Endothelial cell of umbilical vein (primary cell): ENCODE measurements at regions not wholly inside any gene's neighbourhood (a gene's known extent, or its start where the extent isn't known, plus 50 kb on each side); places are given as distances from the start of the nearest gene placed in this dataset.

ENCODE experiments used
- BruUV-seq: library from RNA; stranded (reverse); fragments of 400-500 nt; replicated peaks from 2 replicates; lab custom pipeline; 2021; lab: Mats Ljungman, UMichigan
- CTCF ChIA-PET: fragments of 300-600, 350-600 bp; sonication (Branson Sonifier 250); formaldehyde crosslinking; loops from one replicate; lab custom pipeline; 2021; ENCODE audit warnings: antibody characterized with exemption, inconsistent platforms; lab: Charles Lee
- POLR2A ChIA-PET: fragments of 300-600, 350-600 bp; sonication (Branson Sonifier 250); formaldehyde crosslinking; loops from one replicate; lab custom pipeline; 2021; ENCODE audit warnings: antibody characterized with exemption, inconsistent platforms; lab: Charles Lee
- DNase-seq: peaks from one replicate; pipeline ENCODE4 v3.0.0-alpha.2; 2011; ENCODE audit warnings: low read depth, low spot score
- FAIRE-seq: peaks from 2 replicates; lab custom pipeline; 2011; peaks lifted over from hg19 to GRCh38; lab: Jason Lieb, UNC
- H2AFZ ChIP-seq: 2 replicates; pipeline ENCODE4 v1.6.0; 2012; ENCODE audit warnings: low read depth, low read length, control low read depth, inconsistent platforms
- H3K27ac ChIP-seq: 2 replicates; pipeline ENCODE4 v1.5.1; 2011; ENCODE audit warnings: low read depth, mild to moderate bottlenecking, control low read depth, low read length, moderate library complexity; ENCODE audit not compliant: insufficient read depth
- H3K27me3 ChIP-seq, 2 experiments: 2 replicates each; pipeline versions ENCODE4 v1.6.0 to v1.6.1; 2011; ENCODE audit warnings: low read length in 2 of 2, mixed read lengths in 1 of 2; ENCODE audit not compliant: control insufficient read depth in 2 of 2, insufficient read depth in 2 of 2
- H3K36me3 ChIP-seq, 2 experiments: 2 replicates in 1 of 2; 3 replicates in 1 of 2; pipeline ENCODE4 v1.5.1; 2011; ENCODE audit warnings: low read length in 2 of 2, mild to moderate bottlenecking in 1 of 2, moderate library complexity in 1 of 2; ENCODE audit not compliant: control insufficient read depth in 2 of 2, insufficient read depth in 2 of 2; ENCODE audit errors: extremely low read depth in 1 of 2
- H3K4me1 ChIP-seq: 3 replicates; pipeline ENCODE4 v1.5.1; 2011; ENCODE audit warnings: mild to moderate bottlenecking, low read length; ENCODE audit not compliant: control insufficient read depth, insufficient read depth; ENCODE audit errors: extremely low read depth
- H3K4me2 ChIP-seq: 2 replicates; pipeline ENCODE4 v1.6.1; 2011; ENCODE audit warnings: low read length, control low read depth, mixed read lengths; ENCODE audit not compliant: insufficient read depth
- H3K4me3 ChIP-seq, 3 experiments: fragments of 200-600 bp in 1 of 3; sonication (generic), shearing (Covaris generic) in 1 of 3; replicated peaks in 1 of 3; 2 replicates each; pipeline ENCODE4 v1.5.1; 2011 to 2016; ENCODE audit warnings: control low read depth in 3 of 3, low read length in 3 of 3, mild to moderate bottlenecking in 2 of 3, inconsistent platforms in 1 of 3, low read depth in 1 of 3, moderate library complexity in 1 of 3; ENCODE audit not compliant: insufficient read depth in 1 of 3
- H3K79me2 ChIP-seq: 2 replicates; pipeline ENCODE4 v1.6.0; 2012; ENCODE audit warnings: low read length, inconsistent platforms; ENCODE audit not compliant: control insufficient read depth, insufficient read depth
- H3K9ac ChIP-seq: replicated peaks from 2 replicates; pipeline ENCODE3; 2011; ENCODE audit warnings: low read length, control low read depth; ENCODE audit not compliant: insufficient read depth; ENCODE audit errors: extremely low read depth
- H3K9me1 ChIP-seq: replicated peaks from 3 replicates; pipeline ENCODE4 v1.6.0; 2011; ENCODE audit warnings: mild to moderate bottlenecking, low read length; ENCODE audit not compliant: control insufficient read depth, insufficient read depth; ENCODE audit errors: extremely low read depth
- H3K9me3 ChIP-seq: replicated peaks from 2 replicates; pipeline ENCODE4 v1.5.1; 2012; ENCODE audit warnings: low read length, inconsistent platforms; ENCODE audit not compliant: control insufficient read depth, insufficient read depth
- H4K20me1 ChIP-seq: replicated peaks from 2 replicates; pipeline ENCODE3; 2011; ENCODE audit warnings: mild to moderate bottlenecking, low read length; ENCODE audit not compliant: control insufficient read depth, insufficient read depth; ENCODE audit errors: extremely low read depth
- CTCF ChIP-seq, 2 donors: IDR thresholded peaks; 1 replicate in 1 of 2; 2 replicates in 1 of 2; pipeline ENCODE4 v1.5.1; 2011; ENCODE audit warnings: low read length in 2 of 2, mild to moderate bottlenecking in 2 of 2, moderate library complexity in 2 of 2, control low read depth in 1 of 2, inconsistent platforms in 1 of 2, low read depth in 1 of 2; ENCODE audit not compliant: insufficient read depth in 1 of 2; ENCODE audit errors: extremely low read depth in 1 of 2
- EZH2 ChIP-seq: IDR thresholded peaks from 2 replicates; pipeline ENCODE4 v1.6.1; 2012; ENCODE audit warnings: borderline replicate concordance, low read depth, mild to moderate bottlenecking, moderate library complexity, low read length, inconsistent platforms; ENCODE audit not compliant: severe bottlenecking
- FOS ChIP-seq: IDR thresholded peaks from 2 replicates; pipeline ENCODE4 v1.6.1; 2011; ENCODE audit warnings: mild to moderate bottlenecking, low read length, moderate library complexity, borderline replicate concordance; ENCODE audit not compliant: insufficient read depth
- GATA2 ChIP-seq: IDR thresholded peaks from 2 replicates; pipeline ENCODE4 v1.7.0; 2011; ENCODE audit warnings: low read depth, mild to moderate bottlenecking, moderate library complexity, mixed read lengths, low read length; ENCODE audit not compliant: insufficient read length, insufficient read depth
- JUN ChIP-seq: IDR thresholded peaks from 2 replicates; pipeline ENCODE4 v1.6.1; 2011; ENCODE audit warnings: borderline replicate concordance, low read depth; ENCODE audit not compliant: insufficient read length, insufficient read depth
- MAX ChIP-seq: IDR thresholded peaks from 2 replicates; pipeline ENCODE4 v1.6.1; 2011; ENCODE audit not compliant: insufficient read depth, insufficient read length
- MYC ChIP-seq: IDR thresholded peaks from one replicate; pipeline ENCODE4 v1.6.1; 2011; ENCODE audit warnings: mild to moderate bottlenecking, low read depth, low read length
- POLR2A ChIP-seq: IDR thresholded peaks from 2 replicates; pipeline ENCODE4 v1.6.1; 2012; ENCODE audit warnings: low read depth, mild to moderate bottlenecking, control low read depth, low read length
- POLR2AphosphoS5 ChIP-seq: IDR thresholded peaks from 2 replicates; pipeline ENCODE4 v1.6.1; 2012; ENCODE audit warnings: low read depth, mild to moderate bottlenecking, control low read depth, low read length, moderate library complexity; ENCODE audit not compliant: insufficient read depth
- dilution Hi-C: fragments of 300-500 bp; cut with MboI; formaldehyde crosslinking; loops from one replicate; pipeline ENCODE4 v1.15.0; 2019; ENCODE audit warnings: low sequenced_read_pairs; ENCODE audit not compliant: extremely low pct_ligation_motif_present
- intact Hi-C: fragments of 100-400 bp; cut with micrococcal nuclease; formaldehyde crosslinking; loops from one replicate; pipeline ENCODE4 v1.10.0; 2022

- no peaks in the 10 kb centered on the region for H3K9me1 ChIP-seq
- no peaks in the 10 kb centered on the region for H3K4me1 ChIP-seq
- H3K79me2 ChIP-seq: no peaks in the 10 kb centered on the region
- CTCF ChIA-PET: no interaction called here
- TF ChIP-seq POLR2AphosphoS5 (no peak), GATA2 (no peak), MYC (no peak), MAX (no peak), FOS (no peak), EZH2 (no peak), CTCF (IDR thresholded peaks at IDR 0.05; ENCODE audit: extremely low read depth in 1 of 2, insufficient read depth in 1 of 2, low read depth in 1 of 2, low read length in 2 of 2) (no peak), POLR2A (no peak), JUN (no peak)
- no peak for DNase-seq
- no peaks in the 10 kb centered on the region for H3K36me3 ChIP-seq
- peaks cover 2% of the 10 kb centered on the region for H3K9me3 ChIP-seq
- H3K9ac ChIP-seq: no peak overlapping the region
- intact Hi-C loops (no loop called here), dilution Hi-C loops (no loop called here)
- BruUV-seq: no TSS peak
- no peak overlapping the region for H3K4me2 ChIP-seq
- no peak overlapping the region for H3K4me3 ChIP-seq
- no peak overlapping the region for H2AFZ ChIP-seq
- no peak overlapping the region for H3K27ac ChIP-seq
- H4K20me1 ChIP-seq: no peaks in the 10 kb centered on the region
- POLR2A ChIA-PET: no interaction called here
- FAIRE-seq: no peak
- H3K27me3 ChIP-seq: no peaks in the 10 kb centered on the region
Observed at GRCh38 chr22:49417326-49417725, 410.3 kb downstream of the BRD1 start.
